BJ (cell line): ENCODE measurements at regions not wholly inside any gene's neighbourhood (a gene's known extent, or its start where the extent isn't known, plus 50 kb on each side); places are given as distances from the start of the nearest gene placed in this dataset.

Source experiments
- CTCF ChIA-PET: fragments of 350-600 bp; formaldehyde crosslinking; extraction: SDS; loops from one replicate; lab custom pipeline; 2021; ENCODE audit warnings: antibody characterized with exemption, inconsistent platforms; lab: Yijun Ruan, JAX
- POLR2A ChIA-PET: fragments of 300-600 bp; sonication (Branson Sonifier 250); formaldehyde crosslinking; extraction: SDS; loops from one replicate; lab custom pipeline; 2021; ENCODE audit warnings: antibody characterized with exemption; lab: Charles Lee
- DNase-seq: peaks from one replicate; pipeline ENCODE4 v3.0.0-alpha.2; 2011; ENCODE audit warnings: low read depth
- H3K27me3 ChIP-seq: 2 replicates; pipeline ENCODE4 v1.6.0; 2011; ENCODE audit warnings: low read length; ENCODE audit not compliant: control insufficient read depth, insufficient read depth
- H3K36me3 ChIP-seq: 2 replicates; pipeline ENCODE4 v1.5.1; 2011; ENCODE audit warnings: low read length; ENCODE audit not compliant: control insufficient read depth, insufficient read depth
- H3K4me3 ChIP-seq: 2 replicates; pipeline ENCODE4 v1.5.1; 2011; ENCODE audit warnings: low read depth, mild to moderate bottlenecking, control low read depth, low read length
- TF ChIP-seq, protein P1 (sequence below): IDR thresholded peaks from 2 replicates; pipeline ENCODE4 v1.5.1; 2011; ENCODE audit warnings: low read depth, mild to moderate bottlenecking, control low read depth, inconsistent platforms, low read length, moderate library complexity; ENCODE audit not compliant: insufficient read depth

DNA sequence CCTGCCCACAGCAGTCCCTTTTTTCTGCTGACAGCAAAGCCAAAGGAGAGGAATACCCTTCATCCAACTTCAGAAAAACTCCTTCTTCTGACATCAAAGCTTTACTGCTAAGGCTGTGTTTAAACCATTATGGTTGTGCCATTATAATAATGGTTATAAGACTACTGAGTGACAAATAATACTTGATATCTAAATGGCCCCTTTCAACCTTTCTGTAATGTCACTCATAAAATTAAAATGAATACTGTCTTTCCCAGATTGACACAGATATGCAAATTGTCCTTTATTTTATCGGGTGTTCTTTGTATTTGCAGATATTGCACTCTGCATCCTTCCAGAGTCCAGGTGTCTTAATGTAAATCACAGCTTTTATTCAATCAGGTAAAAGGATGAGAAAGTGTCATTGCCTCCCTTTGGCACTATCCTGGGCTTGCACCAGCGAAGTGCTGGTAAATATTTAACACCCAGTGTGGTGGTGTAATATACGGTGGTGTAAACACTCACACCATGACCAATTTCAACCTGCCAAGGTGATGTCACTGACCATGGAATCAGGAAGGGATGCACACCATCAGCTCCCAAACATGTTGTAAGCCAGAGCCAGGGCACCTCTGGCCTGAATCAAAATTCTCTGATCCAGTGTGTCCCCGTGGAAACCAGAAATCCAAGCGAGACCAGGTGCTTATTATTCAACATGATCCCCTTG lies 139.4 kb upstream of the TENM3 start:
- CTCF ChIA-PET: no interaction called here

DNA sequence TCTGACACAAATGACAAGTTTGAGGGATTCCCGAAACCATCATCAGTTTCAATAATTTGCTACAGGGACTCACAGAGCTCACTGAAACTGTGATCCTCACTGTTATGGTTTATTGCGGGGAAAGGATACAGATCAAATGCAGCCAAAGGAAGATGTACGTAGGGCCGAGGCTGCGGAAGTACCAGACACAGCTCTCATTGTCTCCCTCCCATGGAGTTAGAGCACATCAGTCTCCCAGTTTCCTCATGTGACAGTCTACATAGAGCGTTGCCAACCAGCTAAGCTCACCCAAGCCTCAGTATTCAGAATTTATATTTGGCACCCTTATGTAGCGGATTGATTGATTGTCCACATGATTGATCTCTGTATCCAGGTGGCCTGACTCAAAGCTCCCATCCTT lies 137.8 kb upstream of the TENM3 start:
- H3K36me3 ChIP-seq: no peaks in the 10 kb centered on the region
- POLR2A ChIA-PET: no interaction called here
- CTCF ChIA-PET: no interaction called here

More for the DNA sequence above, 139.4 kb upstream of the TENM3 start:
- Histone ChIP-seq H3K4me3 (no peak overlapping the region), H3K27me3 (no peaks in the 10 kb centered on the region; the same call in 1 of the 2 replicates), H3K36me3 (no peaks in the 10 kb centered on the region)
- POLR2A ChIA-PET: no interaction called here
- DNase-seq: no peak
- TF ChIP-seq, protein P1, sequence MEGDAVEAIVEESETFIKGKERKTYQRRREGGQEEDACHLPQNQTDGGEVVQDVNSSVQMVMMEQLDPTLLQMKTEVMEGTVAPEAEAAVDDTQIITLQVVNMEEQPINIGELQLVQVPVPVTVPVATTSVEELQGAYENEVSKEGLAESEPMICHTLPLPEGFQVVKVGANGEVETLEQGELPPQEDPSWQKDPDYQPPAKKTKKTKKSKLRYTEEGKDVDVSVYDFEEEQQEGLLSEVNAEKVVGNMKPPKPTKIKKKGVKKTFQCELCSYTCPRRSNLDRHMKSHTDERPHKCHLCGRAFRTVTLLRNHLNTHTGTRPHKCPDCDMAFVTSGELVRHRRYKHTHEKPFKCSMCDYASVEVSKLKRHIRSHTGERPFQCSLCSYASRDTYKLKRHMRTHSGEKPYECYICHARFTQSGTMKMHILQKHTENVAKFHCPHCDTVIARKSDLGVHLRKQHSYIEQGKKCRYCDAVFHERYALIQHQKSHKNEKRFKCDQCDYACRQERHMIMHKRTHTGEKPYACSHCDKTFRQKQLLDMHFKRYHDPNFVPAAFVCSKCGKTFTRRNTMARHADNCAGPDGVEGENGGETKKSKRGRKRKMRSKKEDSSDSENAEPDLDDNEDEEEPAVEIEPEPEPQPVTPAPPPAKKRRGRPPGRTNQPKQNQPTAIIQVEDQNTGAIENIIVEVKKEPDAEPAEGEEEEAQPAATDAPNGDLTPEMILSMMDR: no peak

DNA sequence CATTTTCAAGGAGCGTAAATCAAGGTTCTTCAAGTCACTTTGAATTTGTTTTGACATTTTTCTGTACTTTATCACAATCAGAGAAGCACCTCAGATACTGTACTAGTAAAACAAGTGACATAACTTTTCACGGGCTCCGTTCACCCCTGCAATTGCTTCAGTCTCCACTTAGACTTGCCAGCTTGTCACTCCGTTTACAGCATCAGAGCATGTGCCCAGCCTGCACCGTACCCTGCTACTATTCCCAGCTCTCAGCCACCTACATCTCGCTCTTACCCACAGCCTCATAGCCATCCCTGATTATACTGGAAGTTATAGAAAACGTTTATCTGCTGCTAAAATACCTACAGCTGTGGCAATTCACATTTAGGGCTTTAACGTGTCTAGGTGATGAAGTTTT lies 135.3 kb upstream of the TENM3 start:
- DNase-seq: no peak
- no peaks in the 10 kb centered on the region; the same call in 1 of the 2 replicates for H3K27me3 ChIP-seq
- TF ChIP-seq, protein P1: no peak
- H3K36me3 ChIP-seq: no peaks in the 10 kb centered on the region
- CTCF ChIA-PET: interaction anchor here (0.6 kb wide), 1 partner anchor 270 kb away, joined by 3 read pairs; no protein-coding TSS in a partner anchor
- POLR2A ChIA-PET: no interaction called here
- H3K4me3 ChIP-seq: no peak overlapping the region

More for the DNA sequence above, 137.8 kb upstream of the TENM3 start:
- TF ChIP-seq, protein P1: no peak
- no peak for DNase-seq
- Histone ChIP-seq H3K27me3 (no peaks in the 10 kb centered on the region; the same call in 1 of the 2 replicates), H3K4me3 (no peak overlapping the region)

DNA sequence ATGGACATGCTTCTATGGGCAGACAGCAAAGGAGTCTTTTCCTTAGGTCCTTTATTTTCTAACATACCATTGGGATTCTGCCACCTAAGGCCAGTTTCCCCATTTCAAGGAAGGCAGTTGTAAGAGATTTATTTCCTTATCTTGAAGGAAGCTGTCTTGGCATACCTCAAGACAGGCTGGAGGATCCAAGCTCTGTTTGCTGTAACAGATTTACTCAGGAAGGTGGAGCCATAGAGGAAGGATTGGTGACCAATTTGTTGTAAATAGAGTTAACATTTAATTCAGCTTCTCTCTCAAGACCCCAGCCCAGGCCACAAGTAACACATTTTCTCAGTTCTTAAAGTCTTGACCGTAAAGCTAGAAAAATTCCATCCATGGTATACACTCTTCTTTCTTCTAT lies 131.6 kb upstream of the TENM3 start:
- Histone ChIP-seq H3K27me3 (no peaks in the 10 kb centered on the region; the same call in 1 of the 2 replicates), H3K36me3 (no peaks in the 10 kb centered on the region), H3K4me3 (no peak overlapping the region)
- DNase-seq: no peak
- TF ChIP-seq, protein P1: no peak
- ChIA-PET POLR2A (no interaction called here), CTCF (no interaction called here)

DNA sequence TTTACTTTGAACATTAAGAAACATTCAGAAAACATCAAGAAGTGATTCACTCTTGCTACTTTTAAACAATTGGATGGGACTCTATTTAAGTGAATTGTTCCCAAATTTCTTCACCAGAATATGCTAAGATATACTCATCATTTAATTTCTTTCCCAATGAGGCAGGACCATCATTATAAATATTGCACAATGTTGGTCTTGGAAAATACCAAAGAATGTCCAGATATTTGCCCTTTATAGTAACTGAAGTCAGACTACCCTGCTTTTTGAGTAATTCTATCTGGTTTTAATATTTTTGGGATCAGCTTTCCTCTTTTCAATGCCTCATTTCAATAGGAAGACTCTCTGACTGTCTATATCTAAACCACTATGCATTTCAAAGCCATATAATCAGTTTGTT lies 129.4 kb upstream of the TENM3 start:
- POLR2A ChIA-PET: no interaction called here
- DNase-seq: peak; percentile 15
- Histone ChIP-seq H3K4me3 (no peak overlapping the region), H3K27me3 (no peaks in the 10 kb centered on the region), H3K36me3 (no peaks in the 10 kb centered on the region)
- CTCF ChIA-PET: no interaction called here
- TF ChIP-seq, protein P1: no peak
